NOMO-1 treated with dmso at 0.1 percent for 144 hours (cell line): ENCODE measurements at regions not wholly inside any gene's neighbourhood (a gene's known extent, or its start where the extent isn't known, plus 50 kb on each side); places are given as distances from the start of the nearest gene placed in this dataset.

ENCODE experiments used
- DNase-seq: peaks from one replicate; lab custom pipeline; 2025; ENCODE audit not compliant: unreplicated experiment; lab: John Stamatoyannopoulos, UW

GRCh38 chr5:144002876-144003275 lies 167.6 kb downstream of the YIPF5 start:
- no peak for DNase-seq

GRCh38 chr5:144003636-144004035 lies 166.8 kb downstream of the YIPF5 start:
- no peak for DNase-seq

- no peak for DNase-seq
Measured at GRCh38 chr5:144004146-144004545, 166.3 kb downstream of the YIPF5 start.

- no peak for DNase-seq
Measured at GRCh38 chr5:144004751-144005150, 165.7 kb downstream of the YIPF5 start.

- DNase-seq = peak; percentile 9
Measured at GRCh38 chr5:144009116-144009515, 161.3 kb downstream of the YIPF5 start.

- no peak for DNase-seq
Measured at GRCh38 chr5:144011388-144011787, 159.1 kb downstream of the YIPF5 start.

GRCh38 chr5:144013816-144014215 lies 156.6 kb downstream of the YIPF5 start:
- DNase-seq = no peak

GRCh38 chr5:144015961-144016360 lies 154.5 kb downstream of the YIPF5 start:
- no peak for DNase-seq

GRCh38 chr5:144017119-144017518 lies 153.3 kb downstream of the YIPF5 start:
- DNase-seq = no peak

GRCh38 chr5:144017631-144018030 lies 152.8 kb downstream of the YIPF5 start:
- no peak for DNase-seq

GRCh38 chr5:144024090-144024489 lies 146.4 kb downstream of the YIPF5 start:
- DNase-seq = no peak

GRCh38 chr5:144024545-144024944 lies 145.9 kb downstream of the YIPF5 start:
- DNase-seq = no peak

GRCh38 chr5:144026286-144026685 lies 144.2 kb downstream of the YIPF5 start:
- no peak for DNase-seq

GRCh38 chr5:144028058-144028457 lies 142.4 kb downstream of the YIPF5 start:
- no peak for DNase-seq

GRCh38 chr5:144028636-144029035 lies 141.8 kb downstream of the YIPF5 start:
- no peak for DNase-seq

GRCh38 chr5:144030904-144031303 lies 139.6 kb downstream of the YIPF5 start:
- DNase-seq = no peak

- no peak for DNase-seq
Measured at GRCh38 chr5:144032375-144032774, 138.1 kb downstream of the YIPF5 start.

- DNase-seq = no peak
Measured at GRCh38 chr5:144033486-144033885, 137.0 kb downstream of the YIPF5 start.

GRCh38 chr5:144035046-144035740 lies 135.3 kb downstream of the YIPF5 start:
- DNase-seq = no peak

- DNase-seq = no peak
Measured at GRCh38 chr5:144036476-144036875, 134.0 kb downstream of the YIPF5 start.

- no peak for DNase-seq
Measured at GRCh38 chr5:144040615-144041305, 129.7 kb downstream of the YIPF5 start.

GRCh38 chr5:144042156-144042555 lies 128.3 kb downstream of the YIPF5 start:
- no peak for DNase-seq
